ENCODE measurements at regions not wholly inside any gene's neighbourhood (a gene's known extent, or its start where the extent isn't known, plus 50 kb on each side); places are given as distances from the start of the nearest gene placed in this dataset.

GRCh38 chr18:41783879-41784278, 171.2 kb upstream of the PIK3C3 start:
- Histone ChIP-seq H3K9ac (ENCODE audit: low read length in 2 of 2) (no peak overlapping the region), H3K4me3 (ENCODE audit: low read length in 2 of 2) (no peak overlapping the region), H3K9me3 (ENCODE audit: control insufficient read depth in 2 of 2, low read length in 2 of 2) (no peaks in the 10 kb centered on the region), H3K27ac (ENCODE audit: low read length) (no peak overlapping the region), H3K4me1 (ENCODE audit: control insufficient read depth, insufficient read depth, low read length) (no peaks in the 10 kb centered on the region), H3K36me3 (ENCODE audit: control insufficient read depth in 2 of 2, insufficient read depth in 2 of 2, low read length in 2 of 2) (no peaks in the 10 kb centered on the region), H3K27me3 (ENCODE audit: control insufficient read depth in 1 of 2, insufficient read depth in 2 of 2, low read length in 2 of 2) (no peaks in the 10 kb centered on the region)

GRCh38 chr18:41783065-41783818, 171.8 kb upstream of the PIK3C3 start:
- Histone ChIP-seq H3K9me3 (ENCODE audit: control insufficient read depth in 2 of 2, low read length in 2 of 2) (no peaks in the 10 kb centered on the region), H3K4me3 (ENCODE audit: low read length in 2 of 2) (no peak overlapping the region), H3K27ac (ENCODE audit: low read length) (no peak overlapping the region), H3K4me1 (ENCODE audit: control insufficient read depth, insufficient read depth, low read length) (no peaks in the 10 kb centered on the region), H3K36me3 (ENCODE audit: control insufficient read depth in 2 of 2, insufficient read depth in 2 of 2, low read length in 2 of 2) (no peaks in the 10 kb centered on the region), H3K9ac (ENCODE audit: low read length in 2 of 2) (no peak overlapping the region), H3K27me3 (ENCODE audit: control insufficient read depth in 1 of 2, insufficient read depth in 2 of 2, low read length in 2 of 2) (no peaks in the 10 kb centered on the region)

GRCh38 chr18:41771973-41772372, 183.1 kb upstream of the PIK3C3 start:
- no peak overlapping the region for H3K9ac ChIP-seq (ENCODE audit: low read length in 2 of 2)
- H3K27ac ChIP-seq (ENCODE audit: low read length): no peak overlapping the region
- no peak overlapping the region for H3K4me3 ChIP-seq (ENCODE audit: low read length in 2 of 2)
- no peaks in the 10 kb centered on the region for H3K9me3 ChIP-seq (ENCODE audit: control insufficient read depth in 2 of 2, low read length in 2 of 2)
- H3K4me1 ChIP-seq (ENCODE audit: control insufficient read depth, insufficient read depth, low read length): no peaks in the 10 kb centered on the region
- H3K36me3 ChIP-seq (ENCODE audit: control insufficient read depth in 2 of 2, insufficient read depth in 2 of 2, low read length in 2 of 2): no peaks in the 10 kb centered on the region
- H3K27me3 ChIP-seq (ENCODE audit: control insufficient read depth in 1 of 2, insufficient read depth in 2 of 2, low read length in 2 of 2): no peaks in the 10 kb centered on the region

GRCh38 chr18:41769265-41769664, 185.8 kb upstream of the PIK3C3 start:
- Histone ChIP-seq H3K9ac (ENCODE audit: low read length in 2 of 2) (no peak overlapping the region), H3K27ac (ENCODE audit: low read length) (no peak overlapping the region), H3K36me3 (ENCODE audit: control insufficient read depth in 2 of 2, insufficient read depth in 2 of 2, low read length in 2 of 2) (no peaks in the 10 kb centered on the region), H3K27me3 (ENCODE audit: control insufficient read depth in 1 of 2, insufficient read depth in 2 of 2, low read length in 2 of 2) (no peaks in the 10 kb centered on the region), H3K9me3 (ENCODE audit: control insufficient read depth in 2 of 2, low read length in 2 of 2) (no peaks in the 10 kb centered on the region), H3K4me1 (ENCODE audit: control insufficient read depth, insufficient read depth, low read length) (no peaks in the 10 kb centered on the region), H3K4me3 (ENCODE audit: low read length in 2 of 2) (no peak overlapping the region)

- Histone ChIP-seq H3K9me3 (ENCODE audit: control insufficient read depth in 2 of 2, low read length in 2 of 2) (no peaks in the 10 kb centered on the region), H3K27me3 (ENCODE audit: control insufficient read depth in 1 of 2, insufficient read depth in 2 of 2, low read length in 2 of 2) (no peaks in the 10 kb centered on the region), H3K9ac (ENCODE audit: low read length in 2 of 2) (no peak overlapping the region), H3K27ac (ENCODE audit: low read length) (no peak overlapping the region), H3K4me1 (ENCODE audit: control insufficient read depth, insufficient read depth, low read length) (no peaks in the 10 kb centered on the region), H3K36me3 (ENCODE audit: control insufficient read depth in 2 of 2, insufficient read depth in 2 of 2, low read length in 2 of 2) (no peaks in the 10 kb centered on the region), H3K4me3 (ENCODE audit: low read length in 2 of 2) (no peak overlapping the region)
Measured at GRCh38 chr18:41768467-41768866, 186.6 kb upstream of the PIK3C3 start.

GRCh38 chr18:41767960-41768359, 187.1 kb upstream of the PIK3C3 start:
- no peak overlapping the region for H3K9ac ChIP-seq (ENCODE audit: low read length in 2 of 2)
- H3K4me3 ChIP-seq (ENCODE audit: low read length in 2 of 2): no peak overlapping the region
- H3K27ac ChIP-seq (ENCODE audit: low read length): no peak overlapping the region
- no peaks in the 10 kb centered on the region for H3K27me3 ChIP-seq (ENCODE audit: control insufficient read depth in 1 of 2, insufficient read depth in 2 of 2, low read length in 2 of 2)
- no peaks in the 10 kb centered on the region for H3K9me3 ChIP-seq (ENCODE audit: control insufficient read depth in 2 of 2, low read length in 2 of 2)
- H3K4me1 ChIP-seq (ENCODE audit: control insufficient read depth, insufficient read depth, low read length): no peaks in the 10 kb centered on the region
- no peaks in the 10 kb centered on the region for H3K36me3 ChIP-seq (ENCODE audit: control insufficient read depth in 2 of 2, insufficient read depth in 2 of 2, low read length in 2 of 2)

GRCh38 chr18:41765460-41765859, 189.6 kb upstream of the PIK3C3 start:
- H3K27ac ChIP-seq (ENCODE audit: low read length): no peak overlapping the region
- H3K4me3 ChIP-seq (ENCODE audit: low read length in 2 of 2): no peak overlapping the region
- H3K9me3 ChIP-seq (ENCODE audit: control insufficient read depth in 2 of 2, low read length in 2 of 2): no peaks in the 10 kb centered on the region
- H3K27me3 ChIP-seq (ENCODE audit: control insufficient read depth in 1 of 2, insufficient read depth in 2 of 2, low read length in 2 of 2): no peaks in the 10 kb centered on the region
- H3K4me1 ChIP-seq (ENCODE audit: control insufficient read depth, insufficient read depth, low read length): no peaks in the 10 kb centered on the region
- no peak overlapping the region for H3K9ac ChIP-seq (ENCODE audit: low read length in 2 of 2)
- H3K36me3 ChIP-seq (ENCODE audit: control insufficient read depth in 2 of 2, insufficient read depth in 2 of 2, low read length in 2 of 2): no peaks in the 10 kb centered on the region

- Histone ChIP-seq H3K9ac (ENCODE audit: low read length in 2 of 2) (no peak overlapping the region), H3K36me3 (ENCODE audit: control insufficient read depth in 2 of 2, insufficient read depth in 2 of 2, low read length in 2 of 2) (no peaks in the 10 kb centered on the region), H3K4me1 (ENCODE audit: control insufficient read depth, insufficient read depth, low read length) (no peaks in the 10 kb centered on the region), H3K27me3 (ENCODE audit: control insufficient read depth in 1 of 2, insufficient read depth in 2 of 2, low read length in 2 of 2) (no peaks in the 10 kb centered on the region), H3K4me3 (ENCODE audit: low read length in 2 of 2) (no peak overlapping the region), H3K9me3 (ENCODE audit: control insufficient read depth in 2 of 2, low read length in 2 of 2) (no peaks in the 10 kb centered on the region), H3K27ac (ENCODE audit: low read length) (no peak overlapping the region)
Measured at GRCh38 chr18:41763361-41763760, 191.7 kb upstream of the PIK3C3 start.

GRCh38 chr18:41761333-41762018, 193.6 kb upstream of the PIK3C3 start:
- H3K4me1 ChIP-seq (ENCODE audit: control insufficient read depth, insufficient read depth, low read length): no peaks in the 10 kb centered on the region
- no peak overlapping the region for H3K9ac ChIP-seq (ENCODE audit: low read length in 2 of 2)
- no peak overlapping the region for H3K4me3 ChIP-seq (ENCODE audit: low read length in 2 of 2)

GRCh38 chr18:41758534-41758933, 196.5 kb upstream of the PIK3C3 start:
- Histone ChIP-seq H3K36me3 (ENCODE audit: control insufficient read depth in 2 of 2, insufficient read depth in 2 of 2, low read length in 2 of 2) (no peaks in the 10 kb centered on the region), H3K27me3 (ENCODE audit: control insufficient read depth in 1 of 2, insufficient read depth in 2 of 2, low read length in 2 of 2) (no peaks in the 10 kb centered on the region), H3K27ac (ENCODE audit: low read length) (no peak overlapping the region), H3K9me3 (ENCODE audit: control insufficient read depth in 2 of 2, low read length in 2 of 2) (no peaks in the 10 kb centered on the region), H3K4me1 (ENCODE audit: control insufficient read depth, insufficient read depth, low read length) (no peaks in the 10 kb centered on the region), H3K9ac (ENCODE audit: low read length in 2 of 2) (no peak overlapping the region), H3K4me3 (ENCODE audit: low read length in 2 of 2) (no peak overlapping the region)

More at GRCh38 chr18:41761333-41762018, 193.6 kb upstream of the PIK3C3 start:
- Histone ChIP-seq H3K27me3 (ENCODE audit: control insufficient read depth in 1 of 2, insufficient read depth in 2 of 2, low read length in 2 of 2) (no peaks in the 10 kb centered on the region), H3K36me3 (ENCODE audit: control insufficient read depth in 2 of 2, insufficient read depth in 2 of 2, low read length in 2 of 2) (no peaks in the 10 kb centered on the region), H3K9me3 (ENCODE audit: control insufficient read depth in 2 of 2, low read length in 2 of 2) (no peaks in the 10 kb centered on the region), H3K27ac (ENCODE audit: low read length) (no peak overlapping the region)

GRCh38 chr18:41756141-41756540, 198.9 kb upstream of the PIK3C3 start:
- no peaks in the 10 kb centered on the region for H3K27me3 ChIP-seq (ENCODE audit: control insufficient read depth in 1 of 2, insufficient read depth in 2 of 2, low read length in 2 of 2)
- H3K9me3 ChIP-seq (ENCODE audit: control insufficient read depth in 2 of 2, low read length in 2 of 2): no peaks in the 10 kb centered on the region
- no peaks in the 10 kb centered on the region for H3K36me3 ChIP-seq (ENCODE audit: control insufficient read depth in 2 of 2, insufficient read depth in 2 of 2, low read length in 2 of 2)
- no peak overlapping the region for H3K27ac ChIP-seq (ENCODE audit: low read length)
- H3K9ac ChIP-seq (ENCODE audit: low read length in 2 of 2): no peak overlapping the region
- H3K4me1 ChIP-seq (ENCODE audit: control insufficient read depth, insufficient read depth, low read length): no peaks in the 10 kb centered on the region
- no peak overlapping the region for H3K4me3 ChIP-seq (ENCODE audit: low read length in 2 of 2)

Data from stomach smooth muscle (tissue), 2 donors.